ENCODE measurements at regions not wholly inside any gene's neighbourhood (a gene's known extent, or its start where the extent isn't known, plus 50 kb on each side); places are given as distances from the start of the nearest gene placed in this dataset.

DNA sequence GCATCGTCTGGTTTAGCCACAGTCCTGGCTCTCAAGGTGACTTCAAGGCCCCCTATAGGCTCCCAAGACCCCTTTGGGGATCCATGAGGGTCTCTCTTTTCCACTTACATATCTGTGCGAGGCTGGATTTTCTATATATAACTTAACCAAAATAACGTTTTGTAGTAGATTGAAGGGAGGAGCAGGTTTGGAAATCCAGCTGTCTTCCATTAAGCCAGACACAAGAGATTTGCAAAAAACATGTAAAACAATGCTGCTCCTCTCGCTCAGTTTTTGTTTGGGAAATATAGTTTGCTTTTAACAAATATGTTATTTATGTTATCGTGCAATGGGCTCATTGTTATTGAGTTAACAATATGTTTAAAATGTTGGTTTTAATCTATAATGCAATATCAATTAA is 811.2 kb downstream of the TYW1 start:
- POLR2A ChIA-PET = no interaction called here
- TF ChIP-seq, protein P1, sequence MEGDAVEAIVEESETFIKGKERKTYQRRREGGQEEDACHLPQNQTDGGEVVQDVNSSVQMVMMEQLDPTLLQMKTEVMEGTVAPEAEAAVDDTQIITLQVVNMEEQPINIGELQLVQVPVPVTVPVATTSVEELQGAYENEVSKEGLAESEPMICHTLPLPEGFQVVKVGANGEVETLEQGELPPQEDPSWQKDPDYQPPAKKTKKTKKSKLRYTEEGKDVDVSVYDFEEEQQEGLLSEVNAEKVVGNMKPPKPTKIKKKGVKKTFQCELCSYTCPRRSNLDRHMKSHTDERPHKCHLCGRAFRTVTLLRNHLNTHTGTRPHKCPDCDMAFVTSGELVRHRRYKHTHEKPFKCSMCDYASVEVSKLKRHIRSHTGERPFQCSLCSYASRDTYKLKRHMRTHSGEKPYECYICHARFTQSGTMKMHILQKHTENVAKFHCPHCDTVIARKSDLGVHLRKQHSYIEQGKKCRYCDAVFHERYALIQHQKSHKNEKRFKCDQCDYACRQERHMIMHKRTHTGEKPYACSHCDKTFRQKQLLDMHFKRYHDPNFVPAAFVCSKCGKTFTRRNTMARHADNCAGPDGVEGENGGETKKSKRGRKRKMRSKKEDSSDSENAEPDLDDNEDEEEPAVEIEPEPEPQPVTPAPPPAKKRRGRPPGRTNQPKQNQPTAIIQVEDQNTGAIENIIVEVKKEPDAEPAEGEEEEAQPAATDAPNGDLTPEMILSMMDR (IDR thresholded peaks at IDR 0.05; ENCODE audit: control extremely low read depth, extremely low read depth, low read depth, missing control alignments) = no peak
- CTCF ChIA-PET = no interaction called here
- DNase-seq (ENCODE audit: extremely low spot score) = no peak

DNA sequence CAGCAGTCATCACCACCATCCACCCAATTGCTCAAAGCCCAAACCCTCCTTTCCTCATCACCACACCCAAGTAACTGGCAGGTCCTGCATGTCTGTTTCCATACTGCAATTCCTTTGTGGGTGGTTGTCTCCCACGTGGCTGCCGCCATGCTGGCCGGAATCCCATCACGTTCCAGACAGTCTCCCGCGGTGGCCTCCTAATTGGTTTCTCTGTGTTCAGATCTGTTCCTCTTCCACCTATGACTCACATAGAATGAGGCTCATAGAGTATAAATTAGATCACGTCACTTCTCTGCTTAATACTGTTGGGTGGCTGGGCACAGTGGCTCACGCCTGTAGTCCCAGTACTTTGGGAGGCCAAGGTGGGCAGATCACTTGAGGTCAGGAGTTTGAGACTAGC is 813.0 kb downstream of the TYW1 start:
- ChIA-PET CTCF (no interaction called here), POLR2A (no interaction called here)
- TF ChIP-seq, protein P1 (IDR thresholded peaks at IDR 0.05; ENCODE audit: control extremely low read depth, extremely low read depth, low read depth, missing control alignments) = no peak
- DNase-seq (ENCODE audit: extremely low spot score) = no peak

DNA sequence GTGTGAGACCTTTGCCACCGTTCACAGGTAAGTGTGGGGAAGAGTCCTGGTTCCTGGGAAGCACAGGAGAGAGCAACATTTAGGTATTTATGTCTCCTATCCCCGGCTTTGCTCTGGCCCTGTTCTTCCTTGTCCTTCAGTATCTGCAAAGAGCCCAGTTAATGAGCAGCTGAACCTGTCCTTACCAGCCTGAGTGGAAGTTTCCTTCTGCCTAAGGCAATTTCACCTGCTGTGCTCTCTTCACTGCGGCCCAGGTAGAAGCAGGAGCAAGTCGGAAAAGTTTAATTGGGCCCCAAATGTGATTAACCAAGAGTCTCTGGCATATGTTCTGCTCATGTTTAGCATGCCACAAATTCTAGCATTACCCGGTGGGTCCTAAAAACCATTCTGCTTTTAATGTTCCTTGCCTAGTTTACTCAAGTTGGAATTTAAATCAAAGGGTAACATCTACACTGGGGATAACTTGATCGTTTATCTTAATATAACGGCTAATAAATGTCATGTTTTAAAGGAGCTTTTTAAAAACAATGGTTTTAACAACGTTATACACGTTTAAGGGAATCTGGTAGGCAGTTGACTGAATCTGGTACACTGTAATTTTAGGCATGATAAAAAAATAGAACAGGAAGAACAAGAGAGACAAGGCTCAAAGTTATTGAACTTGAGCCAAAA is 817.1 kb downstream of the TYW1 start:
- TF ChIP-seq, protein P1 (IDR thresholded peaks at IDR 0.05; ENCODE audit: control extremely low read depth, extremely low read depth, low read depth, missing control alignments) = no peak
- POLR2A ChIA-PET = no interaction called here
- no peak for DNase-seq (ENCODE audit: extremely low spot score)
- CTCF ChIA-PET = interaction anchor here (0.8 kb wide), 1 partner anchor 19 kb away, joined by 3 read pairs; no protein-coding TSS in a partner anchor

DNA sequence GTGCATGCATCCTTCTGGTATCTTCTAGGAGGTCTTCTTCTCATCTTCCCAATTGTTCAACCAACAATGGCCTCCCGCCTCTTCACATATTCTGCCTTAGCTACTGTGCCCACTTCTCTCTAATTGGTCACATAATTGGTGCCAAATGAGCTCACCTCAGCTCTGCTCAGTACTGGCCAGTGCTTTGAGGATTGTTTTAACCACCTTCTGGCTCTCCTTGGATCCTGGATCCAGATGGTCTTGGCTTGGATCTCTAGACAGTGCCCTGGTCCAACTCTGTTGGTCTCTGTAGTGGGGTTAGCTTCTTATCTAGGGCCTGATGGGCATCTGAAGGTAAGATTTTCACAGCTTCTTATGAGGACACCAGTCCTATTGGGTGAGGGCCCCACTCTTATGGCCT is 820.8 kb downstream of the TYW1 start:
- TF ChIP-seq, protein P1 (IDR thresholded peaks at IDR 0.05; ENCODE audit: control extremely low read depth, extremely low read depth, low read depth, missing control alignments) = no peak
- ChIA-PET CTCF (no interaction called here), POLR2A (no interaction called here)
- no peak for DNase-seq (ENCODE audit: extremely low spot score)

DNA sequence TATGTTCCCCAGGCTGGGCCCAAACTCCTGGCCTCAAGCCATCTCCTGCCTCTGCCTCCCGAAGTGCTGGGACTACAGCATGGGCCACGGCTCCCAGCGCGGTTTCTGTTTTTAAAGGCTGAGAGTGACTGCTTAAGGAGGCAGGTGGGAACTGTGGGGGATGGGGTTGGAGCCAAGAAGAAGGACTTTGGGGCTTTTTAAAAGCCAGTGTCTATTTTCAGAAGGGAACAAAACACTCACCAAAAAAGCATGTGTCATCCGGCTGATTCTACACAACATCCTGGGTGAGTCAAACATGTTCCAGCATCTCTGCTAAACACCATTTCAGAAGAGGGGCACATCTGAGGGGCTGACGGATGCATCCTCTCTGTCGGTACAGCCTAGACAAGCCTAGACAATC is 824.5 kb downstream of the TYW1 start:
- CTCF ChIA-PET = no interaction called here
- no peak for DNase-seq (ENCODE audit: extremely low spot score)
- POLR2A ChIA-PET = no interaction called here
- TF ChIP-seq, protein P1 (IDR thresholded peaks at IDR 0.05; ENCODE audit: control extremely low read depth, extremely low read depth, low read depth, missing control alignments) = no peak

DNA sequence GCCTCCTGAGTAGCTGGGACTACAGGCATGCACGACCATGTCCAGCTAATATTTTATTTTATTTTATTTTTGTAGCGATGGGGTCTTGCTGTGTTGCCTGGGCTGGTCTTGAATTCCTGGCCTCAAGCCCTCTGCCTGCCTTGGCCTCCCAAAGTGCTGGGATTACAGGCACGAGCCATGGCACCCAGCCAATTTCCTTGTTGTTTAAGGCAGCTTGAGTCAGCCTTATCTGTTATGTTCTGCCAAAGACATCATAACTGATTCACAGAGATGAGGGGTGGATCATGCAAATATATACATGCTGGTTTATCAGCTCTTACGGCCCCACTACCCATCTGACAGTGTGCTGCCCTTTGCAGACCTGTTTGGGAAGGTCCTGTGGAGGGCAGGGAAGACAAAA is 826.7 kb downstream of the TYW1 start:
- CTCF ChIA-PET = no interaction called here
- no peak for DNase-seq (ENCODE audit: extremely low spot score)
- TF ChIP-seq, protein P1 (IDR thresholded peaks at IDR 0.05; ENCODE audit: control extremely low read depth, extremely low read depth, low read depth, missing control alignments) = no peak
- POLR2A ChIA-PET = no interaction called here

DNA sequence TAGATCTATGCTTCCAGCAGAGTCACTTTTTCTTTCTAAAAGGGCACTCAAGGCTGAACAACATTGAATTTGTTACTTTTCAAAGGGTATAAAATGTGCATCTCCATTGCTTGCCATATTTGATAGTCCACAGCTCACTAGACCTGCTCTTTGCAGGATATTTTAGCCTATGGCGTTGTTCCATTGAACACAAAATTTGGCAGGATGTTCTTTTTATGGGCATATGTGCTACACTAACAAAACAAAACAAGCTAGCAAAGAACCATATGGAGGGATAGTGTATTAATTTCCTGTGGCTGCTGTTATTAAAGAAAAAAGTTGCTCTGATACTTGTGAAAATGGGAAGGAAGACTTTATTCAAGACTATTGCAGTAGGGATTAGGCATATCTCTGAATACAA is 828.7 kb downstream of the TYW1 start:
- CTCF ChIA-PET = no interaction called here
- POLR2A ChIA-PET = no interaction called here
- DNase-seq (ENCODE audit: extremely low spot score) = no peak
- TF ChIP-seq, protein P1 (IDR thresholded peaks at IDR 0.05; ENCODE audit: control extremely low read depth, extremely low read depth, low read depth, missing control alignments) = no peak
